Inferior parietal cortex (tissue), 1 donor: ENCODE measurements at regions not wholly inside any gene's neighbourhood (a gene's known extent, or its start where the extent isn't known, plus 50 kb on each side); places are given as distances from the start of the nearest gene placed in this dataset.

Experiments used
- DNase-seq: peaks from one replicate; pipeline ENCODE4 v3.0.0-alpha.2; 2016; ENCODE audit errors: extremely low spot score

- DNase-seq: no peak
These were observed 289.5 kb downstream of the CDCA7 start for GRCh38 chr2:173644146-173644545.

DNA sequence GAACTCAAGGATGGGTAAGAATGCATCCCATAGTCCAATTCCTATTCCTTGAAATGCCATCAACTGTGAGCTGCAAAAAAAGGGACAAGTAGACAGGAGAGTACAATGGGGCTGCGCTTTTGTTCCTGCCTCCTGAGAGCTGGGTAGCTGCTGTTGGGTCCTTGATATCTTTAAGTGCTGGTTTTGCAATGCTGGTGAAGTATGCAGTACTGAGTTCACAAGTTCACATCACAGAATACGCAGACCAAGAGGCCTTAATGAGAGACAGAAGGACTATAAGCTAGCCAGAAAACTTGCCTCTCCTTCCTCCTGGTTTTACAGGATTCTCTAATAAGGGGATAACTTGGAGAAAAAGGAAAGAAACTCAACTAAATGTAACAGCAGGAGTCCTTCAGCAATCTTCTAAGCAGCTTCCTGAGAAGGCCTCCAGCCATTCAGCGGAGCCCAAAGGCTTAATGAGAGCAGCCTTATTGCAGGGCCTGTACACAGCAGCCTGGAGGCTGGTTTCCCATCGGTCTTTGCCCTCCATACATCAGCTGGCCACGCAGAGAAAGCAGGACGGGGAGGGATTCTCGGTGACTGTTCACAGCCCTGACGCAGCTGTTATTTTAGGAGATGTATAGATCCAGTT lies 293.1 kb downstream of the CDCA7 start:
- no peak for DNase-seq

DNA sequence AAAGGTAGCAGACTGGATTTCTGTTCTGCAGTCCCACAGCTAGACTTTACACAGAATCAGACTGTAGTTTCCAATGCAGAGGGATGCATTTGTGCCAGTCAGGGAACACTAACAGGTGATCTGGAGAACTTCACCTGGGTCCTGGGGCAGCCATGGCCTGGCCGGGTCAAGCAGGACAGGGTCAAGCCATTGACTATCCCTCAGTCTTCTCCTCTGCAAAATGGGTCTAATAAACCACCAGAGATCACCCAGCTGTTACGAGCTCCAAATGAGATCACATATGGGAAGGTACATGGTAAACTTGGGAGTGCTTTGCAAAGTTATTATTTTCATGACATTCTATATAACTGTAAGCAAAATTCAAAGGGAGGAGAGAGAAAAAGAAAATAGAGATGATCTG lies 294.1 kb downstream of the CDCA7 start:
- no peak for DNase-seq

DNA sequence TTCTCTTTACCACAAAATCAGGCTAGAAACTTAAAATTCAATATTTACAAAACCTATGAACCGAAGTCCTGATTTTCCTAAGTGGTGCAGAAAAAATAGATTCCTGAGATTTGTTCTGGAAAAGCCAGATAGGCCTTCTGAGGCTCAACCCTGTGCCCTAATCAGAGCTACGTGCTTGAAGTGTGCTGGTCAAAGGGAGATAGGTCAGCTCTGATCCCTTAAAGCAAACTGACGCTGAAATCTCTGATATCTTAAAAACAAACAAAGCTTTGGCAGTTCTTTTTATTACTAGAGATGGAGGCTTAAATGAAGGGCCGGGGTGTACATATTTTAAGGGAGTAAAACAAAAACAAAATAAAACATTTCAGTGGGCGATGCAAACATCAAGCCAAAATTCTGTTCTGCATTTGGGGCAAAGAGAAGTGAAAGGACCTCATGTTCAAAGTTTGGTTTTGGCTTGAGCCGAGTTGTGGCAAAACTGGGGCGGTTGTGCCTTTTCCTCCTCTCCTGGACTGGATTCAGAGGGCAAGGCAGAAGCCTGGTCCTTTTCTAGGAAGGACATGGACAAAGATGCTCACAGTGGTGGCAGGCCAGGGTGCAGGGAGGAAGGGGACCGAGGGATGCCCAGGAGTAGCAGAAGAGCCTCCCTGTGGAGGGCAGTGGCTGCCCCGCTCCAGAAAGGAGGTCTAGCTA lies 295.0 kb downstream of the CDCA7 start:
- no peak for DNase-seq

DNA sequence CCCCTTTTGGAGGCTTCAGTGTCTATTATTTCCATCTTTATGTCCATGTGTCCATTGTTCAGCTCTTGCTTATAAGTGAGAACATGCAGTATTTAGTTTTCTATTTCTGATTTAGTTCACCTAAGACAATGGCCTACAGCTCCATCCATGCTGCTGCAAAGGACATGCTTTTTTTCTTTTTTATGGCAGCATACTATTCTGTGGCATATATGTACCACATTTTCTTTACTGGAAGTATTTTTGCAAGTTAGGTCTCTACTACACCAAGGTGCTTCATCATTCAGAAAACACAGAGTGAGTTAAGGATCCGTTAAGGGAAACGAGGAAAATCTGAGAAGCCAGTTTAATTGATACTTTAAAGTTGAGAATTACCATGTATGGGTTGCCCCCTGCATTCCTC lies 297.2 kb downstream of the CDCA7 start:
- DNase-seq: no peak

DNA sequence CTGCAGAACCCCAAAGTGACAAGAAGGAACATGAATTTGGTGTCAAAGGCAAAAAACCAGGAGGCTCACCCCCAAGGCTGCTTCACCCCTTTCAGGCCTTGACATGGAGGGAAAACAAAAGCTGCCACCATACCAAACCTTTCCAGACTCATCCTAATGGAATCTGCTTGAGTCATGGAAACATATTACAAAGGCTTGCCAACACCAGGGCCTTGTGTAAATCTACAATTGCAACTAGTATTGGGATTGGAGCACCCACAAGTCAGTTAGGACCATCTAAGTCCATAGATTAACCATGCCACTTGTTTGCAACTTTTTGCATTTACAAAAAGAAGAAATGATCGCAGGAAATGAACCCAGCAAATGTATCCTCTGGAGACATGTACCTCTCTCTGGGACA lies 297.6 kb downstream of the CDCA7 start:
- DNase-seq: no peak

- no peak for DNase-seq
These were observed 298.2 kb downstream of the CDCA7 start for GRCh38 chr2:173652767-173653431.

DNA sequence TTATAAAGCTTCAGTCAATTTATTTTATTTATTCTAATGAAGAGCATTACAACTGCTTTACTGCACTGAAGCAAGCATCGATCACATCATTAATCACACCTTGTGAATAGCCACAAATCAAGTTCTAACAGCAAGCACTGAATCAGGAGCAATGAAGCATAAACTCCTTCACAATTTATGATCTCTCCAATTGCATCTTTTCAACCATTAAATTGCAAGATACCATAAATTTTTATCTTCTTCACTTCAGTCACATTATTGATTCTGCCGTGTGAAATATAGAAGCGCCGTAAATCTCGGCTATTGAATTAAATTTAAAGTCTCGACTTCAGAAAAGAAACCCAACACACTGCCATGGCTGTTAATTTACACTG lies 298.7 kb downstream of the CDCA7 start:
- DNase-seq: no peak

DNA sequence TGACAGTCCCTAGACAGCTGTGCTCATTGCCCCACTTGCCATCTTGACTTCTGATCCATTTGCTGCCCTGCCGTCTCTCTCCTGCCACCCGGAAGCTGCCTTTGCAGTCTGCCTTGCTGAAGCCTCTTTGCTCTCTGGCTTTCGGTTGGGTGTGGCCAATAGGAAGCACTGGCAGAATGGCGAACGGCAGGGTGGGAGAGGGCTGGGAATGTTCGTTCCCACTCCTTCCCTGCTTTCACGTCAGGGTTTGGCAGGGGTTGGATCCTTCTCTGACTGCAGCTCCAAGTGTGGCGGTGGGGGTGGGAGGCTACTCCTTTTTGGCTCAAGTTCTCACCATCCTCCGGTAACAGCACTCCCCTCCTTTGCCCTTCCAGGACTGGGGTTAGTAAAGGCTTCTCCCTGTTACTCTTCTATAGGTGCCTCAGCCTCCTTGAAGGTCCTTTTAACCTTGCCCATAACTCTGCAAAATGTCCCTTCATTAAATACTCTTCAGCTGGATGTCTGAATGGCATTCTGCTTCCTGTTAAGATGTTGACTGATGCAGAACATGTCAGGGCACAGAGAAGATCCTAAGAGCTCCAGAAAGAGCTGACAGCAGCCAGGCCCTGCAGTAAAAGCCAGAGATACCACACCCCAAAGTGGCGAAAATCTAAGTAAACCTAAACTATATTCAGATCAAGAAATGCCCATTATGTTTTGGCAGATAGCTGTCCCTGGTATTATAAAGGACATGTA lies 299.7 kb downstream of the CDCA7 start:
- DNase-seq: no peak

GRCh38 chr2:173654896-173655265 lies 300.2 kb downstream of the CDCA7 start:
- no peak for DNase-seq

GRCh38 chr2:173656086-173656485 lies 301.4 kb downstream of the CDCA7 start:
- no peak for DNase-seq

- DNase-seq: no peak
These were observed 303.5 kb downstream of the CDCA7 start for GRCh38 chr2:173657996-173658717.

DNA sequence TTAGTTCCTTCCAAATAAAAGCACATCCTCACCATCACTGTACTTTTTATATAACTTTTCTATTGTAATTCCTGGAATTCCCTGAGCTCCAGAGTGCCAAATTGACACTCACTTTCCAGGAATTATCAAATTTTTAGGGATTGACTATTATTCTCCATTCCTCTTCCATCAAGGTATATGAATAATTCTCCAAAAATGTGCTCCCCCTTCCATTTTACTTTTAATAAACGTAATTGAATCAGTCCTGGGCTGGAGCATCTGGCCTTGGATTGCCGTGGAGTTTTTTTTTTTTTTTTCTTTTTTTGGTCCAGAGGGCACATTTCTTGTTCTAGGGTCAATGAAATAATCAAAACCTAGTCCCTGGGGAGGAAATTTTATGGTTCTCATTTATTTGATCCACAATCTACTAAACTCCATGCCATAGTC lies 304.3 kb downstream of the CDCA7 start:
- DNase-seq: no peak

- DNase-seq: no peak
These were observed 304.8 kb downstream of the CDCA7 start for GRCh38 chr2:173659509-173659908.

DNA sequence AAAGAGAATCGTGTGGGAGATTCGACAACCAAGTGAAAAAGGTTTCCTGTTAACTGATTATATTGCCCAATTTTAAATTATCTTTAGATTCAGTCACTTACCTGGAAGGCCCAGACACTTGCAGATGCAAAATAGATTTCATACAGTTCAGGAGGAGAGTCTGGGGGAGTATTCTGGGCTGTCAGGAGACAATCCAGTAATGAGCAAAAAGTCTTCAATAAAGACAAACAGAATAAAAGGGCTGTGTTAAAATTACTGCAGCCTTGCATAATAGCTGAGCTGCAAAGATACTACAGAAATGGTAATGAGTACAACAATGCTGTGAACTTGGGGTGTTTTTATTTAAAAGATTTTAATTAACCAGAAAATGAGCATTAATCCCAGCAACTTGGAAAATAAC lies 303.6 kb downstream of the SP3 start:
- DNase-seq: no peak

- DNase-seq: no peak
These were observed 301.8 kb downstream of the SP3 start for GRCh38 chr2:173663353-173663752.

- no peak for DNase-seq
These were observed 301.2 kb downstream of the SP3 start for GRCh38 chr2:173663835-173664512.

- no peak for DNase-seq
These were observed 300.7 kb downstream of the SP3 start for GRCh38 chr2:173664513-173664910.

DNA sequence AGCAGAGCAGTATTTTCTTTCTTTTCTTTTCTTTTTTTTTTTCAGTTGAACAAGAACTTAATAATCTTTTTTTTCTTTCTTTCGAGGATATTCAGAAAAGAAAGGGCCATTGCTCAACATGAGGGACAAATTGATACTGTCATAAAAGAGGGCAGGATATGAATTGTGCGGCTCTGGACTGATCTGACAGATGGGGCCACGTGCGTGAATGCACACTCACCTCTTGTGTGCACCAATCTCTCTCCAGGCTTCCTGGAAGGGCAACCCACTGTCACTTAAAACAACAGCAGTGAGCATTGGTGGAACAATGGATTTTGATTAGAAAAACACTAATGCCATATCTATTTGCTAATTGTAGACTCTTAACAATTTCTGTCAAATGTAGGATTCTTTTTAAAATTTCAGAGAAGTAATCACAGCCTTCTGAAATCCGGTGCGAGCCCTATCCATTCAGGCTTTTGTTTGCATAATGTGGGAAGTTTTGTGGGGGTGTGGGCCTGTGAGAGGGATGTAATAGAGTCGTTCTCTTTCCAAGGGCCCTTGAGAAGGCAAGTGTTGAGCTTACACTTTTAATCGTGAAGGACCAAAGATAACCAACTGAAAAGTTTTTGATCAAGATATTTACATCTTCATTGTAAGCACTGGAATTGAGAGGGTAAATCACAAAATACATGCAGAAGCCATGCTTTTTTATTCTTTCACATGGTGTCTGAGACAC lies 298.8 kb downstream of the SP3 start:
- DNase-seq: no peak

GRCh38 chr2:173667014-173667413 lies 298.2 kb downstream of the SP3 start:
- DNase-seq: no peak

GRCh38 chr2:173667415-173667814 lies 297.8 kb downstream of the SP3 start:
- no peak for DNase-seq
